GM12878 (cell line): ENCODE measurements at regions not wholly inside any gene's neighbourhood (a gene's known extent, or its start where the extent isn't known, plus 50 kb on each side); places are given as distances from the start of the nearest gene placed in this dataset.

Source experiments
- ATAC-seq: fragments of 200-7000 bp; cut with Tn5 transposase; 3 replicates; pipeline ENCODE4 v1.9.1; 2020; ENCODE audit warnings: mild to moderate bottlenecking, moderate library complexity
- BruUV-seq: library from RNA; stranded (reverse); fragments of 400-500 nt; replicated peaks from 2 replicates; lab custom pipeline; 2021; lab: Mats Ljungman, UMichigan
- CTCF ChIA-PET: fragments of 300-600 bp; sonication (Branson Sonifier 250); formaldehyde crosslinking; extraction: SDS; loops from one replicate; lab custom pipeline; 2021; ENCODE audit warnings: inconsistent platforms; lab: Yijun Ruan, JAX
- POLR2A ChIA-PET: fragments of 350-600 bp; formaldehyde crosslinking; extraction: SDS; loops from one replicate; lab custom pipeline; 2021; ENCODE audit warnings: inconsistent platforms; lab: Charles Lee
- RAD21 ChIA-PET: fragments of 300-600 bp; sonication (Branson Sonifier 250); formaldehyde crosslinking; loops from one replicate; lab custom pipeline; 2023; ENCODE audit warnings: antibody characterized with exemption; ENCODE audit not compliant: unreplicated experiment; lab: Charles Lee
- SMC1A ChIA-PET: fragments of 300-600 bp; sonication (Branson Sonifier 250); formaldehyde crosslinking; loops from one replicate; lab custom pipeline; 2023; ENCODE audit not compliant: unreplicated experiment, uncharacterized antibody; lab: Charles Lee
- DNase-seq: peaks from one replicate; pipeline ENCODE4 v3.0.0-alpha.2; 2011; ENCODE audit warnings: low read depth, low spot score
- FAIRE-seq: peaks from 3 replicates; lab custom pipeline; 2011; peaks lifted over from hg19 to GRCh38; lab: Jason Lieb, UNC
- H2AFZ ChIP-seq: 2 replicates; pipeline ENCODE4 v1.6.0; 2011; ENCODE audit warnings: low read depth, low read length, control low read depth; ENCODE audit not compliant: control insufficient read depth
- H3K27ac ChIP-seq: 2 replicates; pipeline ENCODE4 v1.5.1; 2011; ENCODE audit warnings: control low read depth; ENCODE audit not compliant: control insufficient read depth, insufficient read depth
- H3K27me3 ChIP-seq, 2 experiments: replicated peaks in 1 of 2; 2 replicates each; pipeline versions ENCODE4 v1.6.0 to v1.6.1; 2011; ENCODE audit warnings: low read length in 1 of 2; ENCODE audit not compliant: control insufficient read depth in 2 of 2, insufficient read depth in 2 of 2
- H3K36me3 ChIP-seq, 2 experiments: 2 replicates each; pipeline ENCODE4 v1.5.1; 2011; ENCODE audit warnings: low read length in 1 of 2; ENCODE audit not compliant: control insufficient read depth in 2 of 2, insufficient read depth in 2 of 2
- H3K4me1 ChIP-seq: 2 replicates; pipeline ENCODE4 v1.6.1; 2011; ENCODE audit warnings: mild to moderate bottlenecking, low read length, moderate library complexity, mixed read lengths; ENCODE audit not compliant: control insufficient read depth, insufficient read depth
- H3K4me2 ChIP-seq: 2 replicates; pipeline ENCODE4 v1.6.0; 2011; ENCODE audit warnings: control low read depth; ENCODE audit not compliant: control insufficient read depth, insufficient read depth
- H3K4me3 ChIP-seq: fragments of 200-600 bp; sonication (generic); 2 replicates; pipeline ENCODE4 v1.5.1; 2016
- H3K79me2 ChIP-seq: 2 replicates; pipeline ENCODE4 v1.6.0; 2011; ENCODE audit warnings: low read length; ENCODE audit not compliant: control insufficient read depth, insufficient read depth
- H3K9ac ChIP-seq: 2 replicates; pipeline ENCODE4 v1.8.0; 2011; ENCODE audit warnings: low read length, control low read depth, mixed read lengths; ENCODE audit not compliant: control insufficient read depth, insufficient read depth
- H3K9me3 ChIP-seq: replicated peaks from 3 replicates; pipeline ENCODE4 v1.5.1; 2011; ENCODE audit warnings: mild to moderate bottlenecking, low read length; ENCODE audit not compliant: control insufficient read depth, insufficient read depth
- H4K20me1 ChIP-seq: 2 replicates; pipeline ENCODE4 v1.6.0; 2011; ENCODE audit not compliant: control insufficient read depth, insufficient read depth
- BHLHE40 ChIP-seq, 2 experiments: fragments of 450-650 bp in 1 of 2; IDR thresholded peaks; 2 replicates each; pipeline ENCODE4 v1.6.1; 2011 to 2017; ENCODE audit warnings: low read depth in 2 of 2, borderline replicate concordance in 1 of 2, improper control_type of control experiment in 1 of 2, low read length in 1 of 2, mild to moderate bottlenecking in 1 of 2
- BMI1 ChIP-seq: fragments of 450-650 bp; IDR thresholded peaks from 2 replicates; pipeline ENCODE4 v1.6.1; 2016; ENCODE audit warnings: mild to moderate bottlenecking, moderate library complexity, borderline replicate concordance
- HDGF ChIP-seq: fragments of 450-650 bp; IDR thresholded peaks from 2 replicates; pipeline ENCODE4 v1.6.1; 2016; ENCODE audit warnings: antibody characterized with exemption
- LARP7 ChIP-seq: fragments of 450-650 bp; IDR thresholded peaks from 2 replicates; pipeline ENCODE4 v1.6.1; 2017; ENCODE audit warnings: mild to moderate bottlenecking
- NR2F1 ChIP-seq: fragments of 450-650 bp; conservative IDR thresholded peaks from 2 replicates; pipeline ENCODE4 v1.6.1; 2017; ENCODE audit warnings: mild to moderate bottlenecking
- ZBED1 ChIP-seq: IDR thresholded peaks from 2 replicates; pipeline ENCODE4 v1.6.1; 2016; ENCODE audit warnings: borderline replicate concordance
- ZNF24 ChIP-seq: fragments of 450-650 bp; IDR thresholded peaks from 2 replicates; pipeline ENCODE4 v1.6.1; 2017; ENCODE audit warnings: antibody characterized with exemption, mild to moderate bottlenecking
- WGBS: methylation state at CpG from one replicate; pipeline ENCODE4 v1.1.6; 2016; ENCODE audit warnings: low lambda C conversion rate; ENCODE audit not compliant: insufficient replicate concordance, insufficient coverage; ENCODE audit errors: missing lambda C conversion rate; 5-methylcytosine and 5-hydroxymethylcytosine counted together
- in situ Hi-C: fragments of 300-500 bp; cut with MboI; formaldehyde crosslinking; loops from 9 replicates; pipeline ENCODE4 v1.14.3; 2018; ENCODE audit warnings: mixed read lengths
- intact Hi-C: fragments of 100-400 bp; cut with micrococcal nuclease; formaldehyde crosslinking; loops from one replicate; pipeline ENCODE4 v1.14.2; 2022; ENCODE audit not compliant: unreplicated experiment
- TF ChIP-seq, protein P1 (sequence below): fragments of 450-650 bp; IDR thresholded peaks from 2 replicates; pipeline ENCODE4 v1.6.1; 2018; ENCODE audit warnings: mild to moderate bottlenecking, low read depth, moderate library complexity; ENCODE audit not compliant: partially characterized antibody
- TF ChIP-seq, protein P2 (sequence below): IDR thresholded peaks from 2 replicates; pipeline ENCODE4 v1.6.1; 2011; ENCODE audit warnings: low read depth, mild to moderate bottlenecking, low read length, moderate library complexity, borderline replicate concordance; ENCODE audit errors: extremely low read depth
- TF ChIP-seq, protein P3 (sequence below): IDR thresholded peaks from 2 replicates; pipeline ENCODE4 v1.6.1; 2012; ENCODE audit warnings: low read depth, low read length, improper control_type of control experiment
- TF ChIP-seq, protein P4 (sequence below): IDR thresholded peaks from 2 replicates; pipeline ENCODE4 v1.6.1; 2012; ENCODE audit warnings: low read depth, low read length, improper control_type of control experiment
- TF ChIP-seq, protein P5 (sequence below): fragments of 450-650 bp; IDR thresholded peaks from 2 replicates; pipeline ENCODE4 v1.6.1; 2018; ENCODE audit warnings: borderline replicate concordance, mild to moderate bottlenecking; ENCODE audit not compliant: partially characterized antibody
- TF ChIP-seq, protein P6 (sequence below), 3 experiments: IDR thresholded peaks in 2 of 3; conservative IDR thresholded peaks in 1 of 3; 2 replicates each; pipeline ENCODE4 v1.5.1; 2011; ENCODE audit warnings: low read depth in 3 of 3, low read length in 3 of 3, mild to moderate bottlenecking in 3 of 3, control low read depth in 2 of 3, moderate library complexity in 2 of 3, inconsistent platforms in 1 of 3, mixed read lengths in 1 of 3; ENCODE audit not compliant: control insufficient read depth in 2 of 3, insufficient read depth in 1 of 3; ENCODE audit errors: extremely low read depth in 1 of 3

DNA sequence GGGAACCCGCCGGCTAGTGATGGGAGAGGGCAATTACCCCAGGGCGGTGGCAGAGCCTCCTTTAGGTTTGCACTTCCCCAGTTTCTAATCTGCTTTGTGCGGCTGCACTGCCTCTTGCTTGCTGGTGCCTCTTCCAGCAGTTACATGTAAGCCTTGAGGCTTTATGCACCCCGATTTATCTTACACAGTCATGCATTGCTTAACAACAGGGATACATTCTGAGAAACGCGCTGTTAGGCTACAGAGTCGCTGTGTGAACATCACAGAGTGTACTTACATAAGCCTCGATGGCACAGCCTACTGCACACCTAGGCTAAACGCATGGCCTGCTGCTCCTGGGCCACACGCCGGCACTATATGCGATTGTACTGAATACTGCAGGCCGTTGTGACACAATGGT, 155.6 kb upstream of the MKI67 start:
- H3K27ac ChIP-seq, result no peak overlapping the region
- H3K27me3 ChIP-seq, result peaks cover 0 to 4% of the 10 kb centered on the region in 2 experiments; a peak in 2 of 4 replicates
- BruUV-seq, result no TSS peak
- H3K9me3 ChIP-seq, result no peaks in the 10 kb centered on the region
- CTCF ChIA-PET, result no interaction called here
- no peaks in the 10 kb centered on the region for H3K79me2 ChIP-seq
- ATAC-seq (no peak), FAIRE-seq (no peak), DNase-seq (no peak)
- H3K36me3 ChIP-seq, result no peaks in the 10 kb centered on the region
- no peaks in the 10 kb centered on the region for H4K20me1 ChIP-seq
- no peak for TF ChIP-seq BHLHE40 (IDR thresholded peaks at IDR 0.05; ENCODE audit: borderline replicate concordance in 1 of 2, low read depth in 2 of 2, low read length in 1 of 2)
- TF ChIP-seq ZNF24, result no peak
- TF ChIP-seq, protein P1, sequence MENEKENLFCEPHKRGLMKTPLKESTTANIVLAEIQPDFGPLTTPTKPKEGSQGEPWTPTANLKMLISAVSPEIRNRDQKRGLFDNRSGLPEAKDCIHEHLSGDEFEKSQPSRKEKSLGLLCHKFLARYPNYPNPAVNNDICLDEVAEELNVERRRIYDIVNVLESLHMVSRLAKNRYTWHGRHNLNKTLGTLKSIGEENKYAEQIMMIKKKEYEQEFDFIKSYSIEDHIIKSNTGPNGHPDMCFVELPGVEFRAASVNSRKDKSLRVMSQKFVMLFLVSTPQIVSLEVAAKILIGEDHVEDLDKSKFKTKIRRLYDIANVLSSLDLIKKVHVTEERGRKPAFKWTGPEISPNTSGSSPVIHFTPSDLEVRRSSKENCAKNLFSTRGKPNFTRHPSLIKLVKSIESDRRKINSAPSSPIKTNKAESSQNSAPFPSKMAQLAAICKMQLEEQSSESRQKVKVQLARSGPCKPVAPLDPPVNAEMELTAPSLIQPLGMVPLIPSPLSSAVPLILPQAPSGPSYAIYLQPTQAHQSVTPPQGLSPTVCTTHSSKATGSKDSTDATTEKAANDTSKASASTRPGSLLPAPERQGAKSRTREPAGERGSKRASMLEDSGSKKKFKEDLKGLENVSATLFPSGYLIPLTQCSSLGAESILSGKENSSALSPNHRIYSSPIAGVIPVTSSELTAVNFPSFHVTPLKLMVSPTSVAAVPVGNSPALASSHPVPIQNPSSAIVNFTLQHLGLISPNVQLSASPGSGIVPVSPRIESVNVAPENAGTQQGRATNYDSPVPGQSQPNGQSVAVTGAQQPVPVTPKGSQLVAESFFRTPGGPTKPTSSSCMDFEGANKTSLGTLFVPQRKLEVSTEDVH, result no peak
- no peak for TF ChIP-seq BMI1
- TF ChIP-seq NR2F1, result no peak
- TF ChIP-seq ZBED1, result no peak
- TF ChIP-seq, protein P2, sequence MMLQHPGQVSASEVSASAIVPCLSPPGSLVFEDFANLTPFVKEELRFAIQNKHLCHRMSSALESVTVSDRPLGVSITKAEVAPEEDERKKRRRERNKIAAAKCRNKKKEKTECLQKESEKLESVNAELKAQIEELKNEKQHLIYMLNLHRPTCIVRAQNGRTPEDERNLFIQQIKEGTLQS, result no peak
- TF ChIP-seq, protein P3, sequence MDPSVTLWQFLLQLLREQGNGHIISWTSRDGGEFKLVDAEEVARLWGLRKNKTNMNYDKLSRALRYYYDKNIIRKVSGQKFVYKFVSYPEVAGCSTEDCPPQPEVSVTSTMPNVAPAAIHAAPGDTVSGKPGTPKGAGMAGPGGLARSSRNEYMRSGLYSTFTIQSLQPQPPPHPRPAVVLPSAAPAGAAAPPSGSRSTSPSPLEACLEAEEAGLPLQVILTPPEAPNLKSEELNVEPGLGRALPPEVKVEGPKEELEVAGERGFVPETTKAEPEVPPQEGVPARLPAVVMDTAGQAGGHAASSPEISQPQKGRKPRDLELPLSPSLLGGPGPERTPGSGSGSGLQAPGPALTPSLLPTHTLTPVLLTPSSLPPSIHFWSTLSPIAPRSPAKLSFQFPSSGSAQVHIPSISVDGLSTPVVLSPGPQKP, result no peak
- TF ChIP-seq, protein P4, sequence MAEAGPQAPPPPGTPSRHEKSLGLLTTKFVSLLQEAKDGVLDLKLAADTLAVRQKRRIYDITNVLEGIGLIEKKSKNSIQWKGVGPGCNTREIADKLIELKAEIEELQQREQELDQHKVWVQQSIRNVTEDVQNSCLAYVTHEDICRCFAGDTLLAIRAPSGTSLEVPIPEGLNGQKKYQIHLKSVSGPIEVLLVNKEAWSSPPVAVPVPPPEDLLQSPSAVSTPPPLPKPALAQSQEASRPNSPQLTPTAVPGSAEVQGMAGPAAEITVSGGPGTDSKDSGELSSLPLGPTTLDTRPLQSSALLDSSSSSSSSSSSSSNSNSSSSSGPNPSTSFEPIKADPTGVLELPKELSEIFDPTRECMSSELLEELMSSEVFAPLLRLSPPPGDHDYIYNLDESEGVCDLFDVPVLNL, result no peak
- TF ChIP-seq, protein P5, sequence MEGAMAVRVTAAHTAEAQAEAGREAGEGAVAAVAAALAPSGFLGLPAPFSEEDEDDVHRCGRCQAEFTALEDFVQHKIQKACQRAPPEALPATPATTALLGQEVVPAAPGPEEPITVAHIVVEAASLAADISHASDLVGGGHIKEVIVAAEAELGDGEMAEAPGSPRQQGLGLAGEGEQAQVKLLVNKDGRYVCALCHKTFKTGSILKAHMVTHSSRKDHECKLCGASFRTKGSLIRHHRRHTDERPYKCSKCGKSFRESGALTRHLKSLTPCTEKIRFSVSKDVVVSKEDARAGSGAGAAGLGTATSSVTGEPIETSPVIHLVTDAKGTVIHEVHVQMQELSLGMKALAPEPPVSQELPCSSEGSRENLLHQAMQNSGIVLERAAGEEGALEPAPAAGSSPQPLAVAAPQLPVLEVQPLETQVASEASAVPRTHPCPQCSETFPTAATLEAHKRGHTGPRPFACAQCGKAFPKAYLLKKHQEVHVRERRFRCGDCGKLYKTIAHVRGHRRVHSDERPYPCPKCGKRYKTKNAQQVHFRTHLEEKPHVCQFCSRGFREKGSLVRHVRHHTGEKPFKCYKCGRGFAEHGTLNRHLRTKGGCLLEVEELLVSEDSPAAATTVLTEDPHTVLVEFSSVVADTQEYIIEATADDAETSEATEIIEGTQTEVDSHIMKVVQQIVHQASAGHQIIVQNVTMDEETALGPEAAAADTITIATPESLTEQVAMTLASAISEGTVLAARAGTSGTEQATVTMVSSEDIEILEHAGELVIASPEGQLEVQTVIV, result no peak
- no peak for TF ChIP-seq LARP7
- no peak for TF ChIP-seq HDGF
- TF ChIP-seq, protein P6, sequence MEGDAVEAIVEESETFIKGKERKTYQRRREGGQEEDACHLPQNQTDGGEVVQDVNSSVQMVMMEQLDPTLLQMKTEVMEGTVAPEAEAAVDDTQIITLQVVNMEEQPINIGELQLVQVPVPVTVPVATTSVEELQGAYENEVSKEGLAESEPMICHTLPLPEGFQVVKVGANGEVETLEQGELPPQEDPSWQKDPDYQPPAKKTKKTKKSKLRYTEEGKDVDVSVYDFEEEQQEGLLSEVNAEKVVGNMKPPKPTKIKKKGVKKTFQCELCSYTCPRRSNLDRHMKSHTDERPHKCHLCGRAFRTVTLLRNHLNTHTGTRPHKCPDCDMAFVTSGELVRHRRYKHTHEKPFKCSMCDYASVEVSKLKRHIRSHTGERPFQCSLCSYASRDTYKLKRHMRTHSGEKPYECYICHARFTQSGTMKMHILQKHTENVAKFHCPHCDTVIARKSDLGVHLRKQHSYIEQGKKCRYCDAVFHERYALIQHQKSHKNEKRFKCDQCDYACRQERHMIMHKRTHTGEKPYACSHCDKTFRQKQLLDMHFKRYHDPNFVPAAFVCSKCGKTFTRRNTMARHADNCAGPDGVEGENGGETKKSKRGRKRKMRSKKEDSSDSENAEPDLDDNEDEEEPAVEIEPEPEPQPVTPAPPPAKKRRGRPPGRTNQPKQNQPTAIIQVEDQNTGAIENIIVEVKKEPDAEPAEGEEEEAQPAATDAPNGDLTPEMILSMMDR (IDR thresholded peaks at IDR 0.05 in 2 of 3, conservative IDR thresholded peaks at IDR 0.05 in 1 of 3; ENCODE audit: control insufficient read depth in 2 of 3, extremely low read depth in 1 of 3, insufficient read depth in 1 of 3, low read depth in 3 of 3, low read length in 3 of 3), result no peak
- intact Hi-C loops, result no loop called here
- no peak overlapping the region for H3K4me3 ChIP-seq
- H3K4me1 ChIP-seq, result no peaks in the 10 kb centered on the region
- in situ Hi-C loops, result no loop called here
- no peak overlapping the region for H3K9ac ChIP-seq
- WGBS, result 58% methylated on average over 14 of the region's 14 CpGs
- POLR2A ChIA-PET, result no interaction called here
- RAD21 ChIA-PET, result no interaction called here
- H3K4me2 ChIP-seq, result no peak overlapping the region
- SMC1A ChIA-PET, result no interaction called here
- H2AFZ ChIP-seq, result no peak overlapping the region
